Kasumi-1 (cell line): ENCODE measurements at regions not wholly inside any gene's neighbourhood (a gene's known extent, or its start where the extent isn't known, plus 50 kb on each side); places are given as distances from the start of the nearest gene placed in this dataset.
A peak's percentile ranks its signal among the peaks of the same experiment; 100 is the strongest.
"Not testable (repeated sequence)": the region's sequence is repeated elsewhere in the genome, so short reads cannot be mapped to it uniquely, and the experiment has no call there.

Experiments used
- DNase-seq, 2 experiments: peaks; one replicate each; lab custom pipeline; 2025; lab: John Stamatoyannopoulos, UW

DNA sequence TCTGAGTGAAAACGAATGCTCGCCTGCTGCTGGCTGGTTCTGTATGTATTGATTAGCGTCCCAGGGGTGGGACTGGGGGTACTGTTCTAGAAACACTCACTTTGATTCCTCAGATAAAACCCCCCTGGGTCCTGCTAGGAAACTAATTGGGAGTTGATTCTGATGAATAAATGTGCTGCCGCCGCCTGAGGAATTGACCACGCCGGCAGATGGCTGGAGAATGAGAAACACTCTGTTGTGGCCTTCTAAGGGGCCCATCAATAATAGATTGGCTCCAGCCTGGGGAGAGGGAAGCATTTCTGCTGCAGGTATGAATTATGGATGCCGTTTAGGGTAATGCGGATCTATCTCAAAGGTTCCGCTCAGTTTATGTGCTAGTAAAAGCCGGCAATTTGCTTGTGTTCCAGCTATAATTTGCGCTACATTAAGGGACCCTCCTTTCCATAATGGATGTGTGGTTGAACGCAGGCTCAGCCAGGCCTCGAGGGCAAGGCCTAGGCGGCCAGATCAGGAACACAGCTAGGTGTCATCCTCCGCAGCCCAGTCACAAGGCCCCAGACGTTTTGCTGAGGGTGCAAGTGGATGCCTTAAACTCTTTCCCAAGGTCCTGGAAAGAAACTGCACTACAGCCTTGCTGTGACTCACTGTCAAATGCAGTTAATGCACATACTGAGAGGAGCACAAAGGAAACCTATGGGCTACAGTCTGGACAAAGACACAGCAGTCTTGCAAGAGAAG is 132.2 kb upstream of the HS3ST2 start:
- no peak for DNase-seq

DNA sequence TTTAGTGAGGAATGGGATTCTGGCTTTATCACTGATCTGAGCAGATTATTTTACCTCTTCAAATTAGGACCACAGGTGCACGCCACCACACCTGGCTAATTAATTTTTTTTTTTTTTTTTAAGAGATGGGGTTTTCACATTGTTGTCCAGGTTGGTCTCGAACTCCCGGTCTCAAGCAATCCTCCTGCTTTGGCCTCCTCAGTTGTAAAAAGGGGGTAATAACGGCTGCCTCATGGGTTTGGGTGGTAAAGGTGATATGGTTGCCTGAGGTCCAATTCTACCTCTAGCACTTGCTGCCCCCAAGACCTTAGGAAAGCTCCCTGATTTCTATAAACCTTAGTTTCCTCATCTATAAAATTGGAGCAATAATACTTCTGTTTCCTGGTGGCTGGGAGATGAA is 130.7 kb upstream of the HS3ST2 start:
- DNase-seq: no peak

DNA sequence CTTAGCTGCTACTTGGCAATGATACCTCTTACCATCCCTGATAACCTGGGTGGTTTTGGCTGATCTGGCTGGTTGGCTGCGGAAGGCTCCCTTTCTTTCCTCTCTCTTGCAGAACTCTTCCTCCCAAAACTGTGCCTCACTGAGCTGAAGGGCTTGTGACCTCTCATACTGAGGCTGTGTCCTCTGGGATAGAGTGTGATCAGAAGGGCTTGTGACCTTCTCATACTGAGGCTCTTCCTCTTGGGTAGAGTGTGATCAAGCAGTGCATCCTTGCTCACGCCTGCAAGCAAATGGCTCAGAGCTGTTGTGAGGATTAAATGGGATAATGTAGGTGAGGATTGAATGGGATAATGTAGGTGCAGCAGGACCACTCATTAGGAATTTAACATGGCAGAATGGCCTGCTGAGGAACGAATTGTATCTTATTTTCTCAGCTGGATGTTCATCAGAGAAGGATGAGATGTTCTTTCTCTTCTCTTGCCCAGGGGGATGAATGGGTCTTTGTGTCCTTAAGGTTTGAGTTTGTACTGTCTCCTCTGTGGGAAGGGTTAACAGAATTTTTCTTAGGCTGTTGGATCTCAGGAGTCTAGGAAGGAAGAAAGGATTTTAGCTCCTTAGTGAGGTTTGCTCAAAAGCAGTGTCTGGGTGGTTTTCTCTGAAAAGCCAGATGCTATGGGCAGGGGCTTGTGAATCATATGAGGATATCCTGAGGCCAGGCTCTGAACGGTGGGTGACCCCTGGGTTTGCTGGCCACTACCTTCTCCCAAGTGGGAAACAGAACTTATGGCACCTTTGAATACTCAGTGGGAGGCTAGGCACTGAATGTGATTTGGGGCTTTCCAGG is 130.0 kb upstream of the HS3ST2 start:
- no peak for DNase-seq

- DNase-seq: no peak
Measured at GRCh38 chr16:22684574-22685458, 129.1 kb upstream of the HS3ST2 start.

DNA sequence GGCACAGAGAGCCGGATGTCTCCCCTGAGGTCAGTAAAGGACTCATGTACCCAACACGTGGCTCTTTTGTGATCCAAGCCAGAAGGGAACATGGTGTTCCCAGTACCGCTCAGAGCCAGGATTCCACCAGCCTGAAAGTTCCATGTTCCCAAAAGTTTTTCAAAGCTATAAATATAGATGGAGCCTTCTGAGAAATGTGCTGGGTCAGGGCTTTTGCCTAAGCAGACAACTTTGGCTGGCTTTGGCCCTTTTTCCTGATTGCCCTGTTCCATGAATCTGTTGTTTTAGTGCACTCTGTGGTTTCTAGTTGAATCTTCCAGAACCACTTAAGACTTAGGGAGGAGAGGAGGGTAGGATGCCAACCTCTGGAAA is 128.5 kb upstream of the HS3ST2 start:
- no peak for DNase-seq

DNA sequence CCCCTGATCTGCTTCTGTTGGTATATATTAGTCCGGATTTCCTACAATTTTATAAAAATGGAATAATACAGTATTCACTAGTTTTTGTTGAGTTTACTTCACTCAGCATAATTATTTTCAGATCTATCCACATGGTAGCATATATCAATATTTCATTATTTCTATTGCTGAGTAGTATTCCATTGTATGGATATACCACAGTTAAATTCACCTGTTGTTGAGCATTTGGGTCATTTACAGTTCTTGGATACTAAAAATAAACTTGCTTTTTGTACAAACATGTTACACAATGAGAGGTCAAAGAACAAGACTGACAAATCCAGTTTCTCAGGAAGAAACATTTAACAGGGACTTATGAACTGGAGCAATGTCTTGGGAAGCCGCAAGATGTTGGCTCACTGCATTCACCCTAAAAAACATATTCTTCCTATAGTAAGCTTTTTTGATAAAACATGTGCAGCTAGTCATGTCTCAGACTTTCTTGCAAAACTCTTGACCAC is 126.9 kb upstream of the HS3ST2 start:
- no peak for DNase-seq

DNA sequence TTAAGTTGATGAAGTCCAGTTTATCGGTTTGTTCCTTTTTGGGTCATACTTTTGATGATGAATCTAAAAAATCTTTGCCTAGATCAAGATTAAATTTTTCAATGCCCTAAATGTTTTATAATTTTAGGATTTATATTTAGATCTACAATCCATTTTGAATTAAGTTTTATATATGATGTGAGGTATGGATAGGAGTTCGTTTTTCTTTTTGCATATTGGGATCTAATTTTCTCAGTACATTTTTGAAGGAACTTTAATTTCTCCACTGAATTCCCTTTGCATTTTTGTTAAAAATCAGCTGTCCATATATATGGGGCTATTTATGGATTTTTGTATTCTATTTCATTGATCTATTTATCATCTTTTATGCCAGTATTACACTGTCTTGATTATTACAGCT is 125.5 kb upstream of the HS3ST2 start:
- no peak for DNase-seq

DNA sequence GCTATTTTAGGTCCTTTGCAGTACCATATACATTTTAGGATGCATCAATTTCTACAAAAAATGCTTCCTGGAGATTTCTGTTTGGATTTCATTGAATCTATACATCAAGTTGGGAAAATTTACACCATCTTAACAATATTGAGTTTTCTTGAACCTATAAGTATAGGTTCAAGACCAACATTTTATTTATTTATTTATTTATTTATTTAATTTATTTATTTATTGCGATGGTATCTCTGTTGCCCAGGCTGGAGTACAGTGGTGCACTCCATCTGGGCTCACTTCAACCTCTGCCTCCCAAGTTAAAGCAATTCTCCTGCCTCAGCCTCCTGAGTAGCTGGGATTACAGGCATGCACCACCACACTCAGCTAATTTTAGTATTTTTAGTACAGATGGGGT is 125.0 kb upstream of the HS3ST2 start:
- no peak for DNase-seq

GRCh38 chr16:22691335-22691734 is 122.6 kb upstream of the HS3ST2 start:
- DNase-seq: no peak

DNA sequence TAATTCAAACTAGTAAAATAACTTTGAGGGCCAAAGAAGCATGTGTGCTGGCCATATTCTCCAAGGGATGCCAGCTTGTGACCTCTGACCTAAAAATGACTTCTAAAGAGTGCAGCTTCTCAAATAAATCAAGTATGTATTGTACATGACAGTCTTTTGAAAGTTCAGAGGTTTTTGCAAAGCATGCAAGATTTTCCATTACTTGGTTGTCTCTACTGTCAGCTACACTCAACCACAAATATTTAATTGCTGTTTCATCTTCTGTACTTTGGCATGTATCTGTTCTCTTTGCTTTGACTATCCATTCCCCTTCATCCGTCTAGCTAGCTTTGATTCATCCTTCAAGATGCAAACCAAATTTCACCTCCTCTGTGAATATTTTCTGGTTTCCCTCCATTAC is 121.9 kb upstream of the HS3ST2 start:
- no peak for DNase-seq

- no peak for DNase-seq
Measured at GRCh38 chr16:22692916-22693637, 120.9 kb upstream of the HS3ST2 start.

DNA sequence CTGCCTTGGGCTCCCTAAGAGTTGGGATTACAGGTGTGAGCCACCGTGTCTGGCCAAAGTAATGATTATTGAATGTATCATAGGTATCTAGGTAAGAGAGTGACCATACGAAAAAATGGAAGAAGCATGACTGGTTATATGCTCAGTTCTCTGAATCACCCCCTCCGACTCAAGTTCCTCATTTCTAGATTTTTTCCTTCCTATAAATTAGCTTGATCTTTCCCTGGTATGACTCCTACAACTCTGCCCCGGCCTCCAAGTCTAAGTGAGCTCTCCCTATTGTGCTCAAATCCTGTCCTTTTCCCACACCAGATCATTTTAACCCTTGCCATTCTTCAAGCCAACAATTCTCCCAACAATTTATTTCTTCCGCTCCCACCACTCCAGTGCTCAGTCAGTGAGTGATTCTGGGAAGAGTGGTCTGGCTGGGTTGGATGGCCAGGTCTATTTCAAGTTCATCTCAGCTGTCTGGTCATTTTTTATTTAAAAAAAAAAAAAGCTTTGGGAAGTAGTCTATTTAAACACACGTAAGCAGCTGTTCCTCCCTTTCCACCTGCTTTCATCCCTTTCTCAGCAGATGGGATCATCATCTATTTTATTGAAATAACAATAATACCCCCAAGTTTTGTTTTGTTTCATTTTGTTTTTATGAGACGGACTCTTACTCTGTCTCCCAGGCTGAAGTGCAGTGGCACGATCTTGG is 120.2 kb upstream of the HS3ST2 start:
- peak in 1 of 2 experiments; percentile 18 for DNase-seq

DNA sequence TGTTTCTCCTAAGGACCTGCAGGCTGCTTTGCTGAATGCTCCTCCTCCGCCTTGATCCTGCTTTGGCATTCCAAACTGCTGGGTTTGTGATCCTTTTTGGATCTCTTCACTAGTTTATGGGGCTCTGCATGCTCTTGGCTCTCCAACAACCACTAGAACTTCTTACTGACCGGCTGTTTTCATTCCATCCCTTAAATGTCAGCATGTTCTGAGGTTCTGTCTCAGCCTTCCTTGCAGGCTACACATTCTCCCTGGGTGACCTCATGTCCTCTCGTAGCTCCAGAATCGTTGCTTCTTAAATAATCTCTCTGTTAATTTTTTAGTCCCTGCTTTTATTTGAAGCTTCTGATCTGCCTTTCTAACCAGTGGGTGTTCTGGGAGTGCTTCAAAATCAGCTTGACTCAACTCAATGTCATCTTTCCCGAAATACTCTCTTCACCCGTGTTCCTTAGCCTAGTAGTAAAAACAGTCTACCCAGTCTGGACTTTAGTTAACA is 119.0 kb upstream of the HS3ST2 start:
- no peak for DNase-seq

GRCh38 chr16:22695773-22696172 is 118.2 kb upstream of the HS3ST2 start:
- DNase-seq: not testable (repeated sequence)

DNA sequence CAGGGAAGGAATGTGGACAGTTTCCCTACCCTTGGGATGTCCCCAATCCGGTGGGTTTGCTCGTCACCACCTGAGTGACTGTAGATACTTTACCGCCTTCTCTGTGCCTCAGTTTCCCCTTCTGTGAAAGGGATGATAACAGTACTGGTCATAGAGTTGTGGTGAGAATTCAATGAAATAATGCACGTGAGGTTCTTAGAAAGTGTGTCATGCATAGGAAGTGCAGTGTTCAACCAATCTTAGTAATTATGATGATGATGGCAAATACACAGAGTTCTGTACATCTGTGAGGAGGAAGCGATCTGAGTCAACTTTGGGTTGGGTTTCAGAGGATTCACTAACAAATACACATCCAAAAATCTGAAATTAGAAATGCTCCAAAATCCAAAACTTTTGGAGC is 114.6 kb upstream of the HS3ST2 start:
- DNase-seq: no peak

DNA sequence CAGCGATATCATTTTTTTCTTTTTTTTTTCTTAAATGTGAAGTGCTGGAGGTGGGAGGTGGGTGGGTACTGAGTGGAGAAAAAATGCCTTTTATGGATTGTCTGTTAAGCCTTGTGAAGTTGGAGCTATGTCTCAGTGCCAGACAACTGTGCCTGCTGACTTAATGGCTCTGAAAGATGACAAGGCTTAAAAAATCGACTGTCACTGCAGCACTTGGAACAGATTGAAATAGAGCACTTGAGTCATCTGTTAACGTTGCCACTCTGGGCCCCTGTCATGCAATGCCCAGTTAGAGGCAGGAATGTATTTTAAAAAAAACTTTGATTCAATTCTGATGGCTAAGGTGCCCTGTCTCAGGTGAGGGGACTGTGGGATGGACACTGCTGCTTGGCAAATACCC is 108.2 kb upstream of the HS3ST2 start:
- DNase-seq: no peak

GRCh38 chr16:22710326-22710725 is 103.6 kb upstream of the HS3ST2 start:
- no peak for DNase-seq

DNA sequence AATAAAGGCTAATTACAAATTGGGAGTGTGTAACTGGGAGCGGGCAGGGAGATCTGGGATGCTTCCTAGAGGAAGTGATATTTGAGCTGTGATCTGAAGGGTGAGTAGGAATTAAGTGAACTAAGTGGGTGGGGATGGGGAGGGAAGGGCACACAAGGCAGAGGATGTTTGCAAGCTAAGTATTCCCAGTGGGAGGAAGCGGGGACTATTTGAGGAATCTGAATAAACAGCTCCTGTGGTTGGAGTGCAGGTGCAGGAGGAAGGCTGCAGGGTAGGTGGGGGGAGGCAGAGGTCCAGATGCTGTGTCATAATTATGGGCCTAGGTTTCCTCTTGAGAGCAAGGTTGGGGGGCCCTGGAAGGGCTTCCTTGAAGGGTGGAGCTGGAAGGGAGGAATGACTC is 102.1 kb upstream of the HS3ST2 start:
- no peak for DNase-seq

DNA sequence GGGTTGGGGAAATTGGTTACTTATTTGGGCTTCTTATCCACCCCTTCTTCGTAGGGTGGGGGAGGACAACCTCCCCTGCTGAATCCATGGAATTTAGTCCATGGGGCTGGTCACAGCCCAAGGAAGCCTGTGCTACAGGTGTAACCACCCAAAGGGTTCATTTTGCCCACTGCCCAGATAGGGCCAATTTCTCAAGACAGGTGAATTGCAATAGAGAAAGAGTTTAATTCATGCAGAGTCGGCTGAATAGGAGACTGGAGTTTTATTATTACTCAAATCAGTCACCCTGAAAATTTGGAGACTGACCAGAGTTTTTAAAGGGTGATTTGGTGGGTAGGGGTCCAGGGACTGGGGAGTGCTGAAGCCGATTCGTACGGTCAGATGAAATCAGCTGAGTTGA is 101.5 kb upstream of the HS3ST2 start:
- no peak for DNase-seq

DNA sequence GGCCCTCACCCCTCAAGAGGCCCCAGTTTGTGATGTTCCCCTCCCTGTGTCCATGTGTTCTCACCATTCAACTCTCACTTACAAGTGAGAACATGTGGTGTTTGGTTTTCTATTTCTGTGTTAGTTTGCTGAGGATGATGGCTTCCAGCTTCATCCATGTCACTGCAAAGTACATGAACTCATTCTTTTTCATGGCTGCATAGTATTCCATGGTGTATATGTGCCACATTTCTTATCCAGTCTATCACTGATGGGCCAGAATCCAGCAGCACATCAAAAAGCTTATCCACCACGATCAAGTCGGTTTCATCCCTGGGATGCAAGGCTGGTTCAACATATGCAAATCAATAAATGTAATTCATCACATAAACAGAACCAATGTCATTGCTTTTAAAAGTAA is 95.4 kb upstream of the HS3ST2 start:
- not testable (repeated sequence) for DNase-seq

- DNase-seq: no peak
Measured at GRCh38 chr16:22719945-22720344, 94.0 kb upstream of the HS3ST2 start.
